ENCODE measurements at regions not wholly inside any gene's neighbourhood (a gene's known extent, or its start where the extent isn't known, plus 50 kb on each side); places are given as distances from the start of the nearest gene placed in this dataset.
A peak's percentile ranks its signal among the peaks of the same experiment; 100 is the strongest.

DNA sequence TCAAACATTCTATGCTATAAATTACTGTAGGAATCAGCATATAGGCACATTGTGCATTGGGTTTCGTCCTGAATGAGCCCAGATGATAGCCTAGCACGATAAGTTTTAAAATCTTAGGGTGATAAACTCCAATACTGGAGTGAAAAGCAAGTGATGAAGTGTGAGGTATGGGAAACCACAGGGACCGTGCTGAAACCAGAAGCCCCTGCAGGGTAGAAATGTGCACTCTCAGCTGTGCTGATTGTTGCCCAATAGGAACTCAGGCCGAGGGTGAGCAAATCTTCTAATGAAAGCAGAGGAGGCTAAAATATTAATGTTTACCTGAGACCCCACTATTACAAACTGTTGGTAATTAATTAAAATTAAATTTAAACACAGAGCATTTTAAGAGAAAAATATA is 1486.6 kb downstream of the AACS start:
- DNase-seq, result no peak

DNA sequence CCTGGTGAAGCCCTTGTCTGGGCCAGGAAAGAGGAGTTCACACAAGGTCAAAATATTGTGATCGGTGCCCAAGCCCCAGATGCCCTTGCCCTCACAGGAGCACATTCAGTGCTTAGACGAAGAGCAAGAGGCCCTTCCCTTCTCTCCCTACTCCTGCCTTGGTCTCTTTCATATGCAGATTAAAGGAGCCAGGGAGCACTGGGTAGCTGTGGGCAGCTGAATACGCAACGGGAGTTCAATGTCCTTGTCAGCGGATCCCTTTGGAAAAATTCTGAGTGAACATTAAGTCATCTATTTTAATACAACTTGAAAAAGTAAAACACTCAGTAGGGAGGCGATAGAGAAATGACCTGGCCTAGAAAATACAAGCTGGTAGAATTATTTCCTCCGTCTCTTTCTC is 1489.4 kb downstream of the AACS start:
- no peak for DNase-seq

DNA sequence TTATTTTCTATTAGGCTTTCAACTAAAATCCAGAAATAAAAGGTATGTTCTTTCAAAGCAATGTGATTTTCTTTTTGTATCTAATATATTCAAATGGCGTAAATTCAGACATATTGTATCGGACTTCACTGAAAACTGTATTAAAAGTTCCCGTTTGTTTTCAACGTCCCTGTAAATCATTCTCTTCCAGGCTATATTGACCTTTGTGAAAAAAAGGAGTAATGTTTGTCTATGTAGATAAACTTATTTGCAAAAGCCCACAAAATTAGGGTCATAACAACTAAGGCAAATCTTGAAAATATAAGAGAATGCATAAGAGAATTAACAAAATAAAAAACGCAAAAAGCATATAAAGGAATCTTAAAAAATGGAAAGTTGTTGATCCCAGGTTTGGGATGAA is 1492.4 kb downstream of the AACS start:
- no peak for DNase-seq

GRCh38 chr12:126558219-126558618 is 1493.0 kb downstream of the AACS start:
- DNase-seq, result no peak

DNA sequence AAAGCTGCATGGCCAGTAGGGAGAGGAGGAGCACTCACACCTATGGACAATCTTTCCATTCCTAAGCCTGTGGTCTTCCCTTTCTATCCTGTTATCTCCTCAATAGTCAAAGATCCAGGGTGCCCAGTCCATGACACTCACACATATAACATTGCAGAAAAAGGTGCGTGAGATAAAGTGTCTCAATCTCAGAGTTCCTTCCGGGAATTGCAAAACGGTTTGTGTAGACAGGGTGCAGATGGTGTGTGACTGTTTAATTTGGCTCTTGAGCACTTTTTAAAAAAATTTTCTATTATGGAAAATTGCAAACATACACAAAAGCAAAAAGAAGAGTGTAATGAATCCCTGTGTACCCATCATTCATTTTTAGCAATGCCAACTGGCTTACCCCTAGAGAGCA is 1493.6 kb downstream of the AACS start:
- no peak for DNase-seq

GRCh38 chr12:126567016-126567415 is 1501.8 kb downstream of the AACS start:
- no peak for DNase-seq

- DNase-seq, result no peak
These were observed 1504.5 kb downstream of the AACS start for GRCh38 chr12:126569706-126570105.

DNA sequence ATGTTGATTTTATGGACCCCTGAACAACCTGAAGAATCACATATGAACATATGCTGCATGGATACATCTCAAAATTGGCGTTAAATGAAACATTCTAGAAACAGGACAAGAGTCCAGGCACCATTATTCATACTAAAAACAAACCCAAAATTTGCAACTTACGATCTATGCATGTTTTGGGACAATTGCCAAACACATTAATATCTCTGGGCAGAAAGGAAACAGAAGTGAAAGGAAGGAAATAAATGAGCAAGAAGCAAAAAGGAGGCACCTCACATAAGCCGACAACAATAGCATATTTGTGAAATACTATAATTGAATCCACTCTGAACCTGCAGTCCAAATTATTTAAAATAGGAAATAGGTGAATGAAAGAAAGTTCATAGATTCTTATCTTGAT is 1505.3 kb downstream of the AACS start:
- no peak for DNase-seq

DNA sequence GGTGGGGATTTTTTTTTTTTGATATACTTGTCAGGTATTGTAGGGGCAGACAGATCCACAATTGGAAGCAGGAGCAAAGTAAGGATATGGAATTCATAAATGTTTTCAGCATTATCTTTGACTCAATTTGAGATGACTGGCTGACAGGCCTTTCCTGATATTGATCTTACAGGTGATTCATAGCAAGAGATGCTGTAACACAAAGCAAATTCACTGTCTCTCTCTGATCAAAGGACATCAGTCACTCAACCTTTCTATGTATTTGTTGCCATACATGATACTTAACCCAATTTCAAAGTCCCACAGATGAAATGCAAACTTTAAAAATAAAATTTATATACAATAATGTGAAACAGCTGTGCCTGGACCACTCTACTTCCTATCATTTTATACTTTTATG is 1506.9 kb downstream of the AACS start:
- no peak for DNase-seq

GRCh38 chr12:126581655-126582054 is 1516.4 kb downstream of the AACS start:
- DNase-seq, result no peak

GRCh38 chr12:126582231-126582630 is 1517.0 kb downstream of the AACS start:
- DNase-seq, result no peak

- peak; percentile 24 for DNase-seq
These were observed 1523.5 kb downstream of the AACS start for GRCh38 chr12:126588586-126589249.

DNA sequence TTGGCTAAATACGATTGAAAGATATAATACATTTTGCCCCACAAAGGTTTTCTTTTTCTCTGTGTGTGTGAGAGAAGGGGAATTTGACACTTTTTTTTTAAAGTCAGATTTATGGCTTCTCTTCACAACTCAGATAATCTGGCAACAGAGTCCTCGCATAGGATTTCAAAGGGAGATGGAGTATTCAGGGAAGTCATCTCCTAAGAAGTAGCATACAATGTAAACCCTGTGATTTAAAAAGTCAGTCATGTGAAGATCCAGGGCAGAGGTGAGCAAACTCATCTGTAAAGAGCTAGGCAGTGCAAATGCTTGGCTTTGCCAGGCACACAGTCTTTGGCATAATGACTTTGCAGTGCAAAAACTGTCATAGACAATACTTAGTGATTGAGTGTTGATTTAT is 1526.3 kb downstream of the AACS start:
- DNase-seq, result no peak

- no peak for DNase-seq
These were observed 1536.2 kb downstream of the AACS start for GRCh38 chr12:126601184-126602170.

DNA sequence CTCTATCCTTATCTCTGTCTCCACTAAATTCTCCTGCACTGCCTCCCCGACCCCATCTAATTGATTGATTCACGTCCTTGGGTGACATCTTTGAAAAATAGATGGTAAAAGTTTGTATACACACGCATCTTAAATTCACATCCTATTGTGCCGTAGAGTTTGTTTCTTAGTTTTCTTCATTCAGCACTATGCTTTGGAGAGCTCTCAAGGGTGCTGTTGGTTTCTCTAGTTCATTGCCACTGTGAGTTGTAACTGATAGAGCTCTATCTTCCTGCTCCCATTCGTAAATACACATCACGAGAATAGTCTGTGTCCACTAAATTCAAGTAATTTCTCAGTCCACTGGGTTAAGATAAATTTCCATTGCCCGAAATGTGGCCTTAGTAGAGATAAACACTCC is 1537.4 kb downstream of the AACS start:
- no peak for DNase-seq

DNA sequence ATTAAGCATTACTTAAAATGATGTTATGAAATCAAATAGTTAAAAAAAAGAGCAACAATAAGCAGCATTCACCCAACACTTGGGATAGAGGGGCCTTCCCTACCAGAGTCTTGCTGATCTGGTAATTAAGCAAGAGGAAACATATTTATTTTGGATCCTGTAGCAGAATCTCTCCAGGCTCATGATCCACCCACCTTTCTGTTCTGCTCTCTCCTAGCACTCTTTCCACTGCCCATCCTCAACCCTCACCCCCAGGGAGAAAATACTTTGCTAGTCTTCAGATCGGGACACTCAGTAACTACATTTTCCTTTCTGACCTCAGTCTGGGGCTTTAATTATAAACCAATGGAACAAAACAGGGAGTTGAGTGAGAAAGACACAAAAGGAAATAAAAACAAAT is 1541.9 kb downstream of the AACS start:
- DNase-seq, result no peak

DNA sequence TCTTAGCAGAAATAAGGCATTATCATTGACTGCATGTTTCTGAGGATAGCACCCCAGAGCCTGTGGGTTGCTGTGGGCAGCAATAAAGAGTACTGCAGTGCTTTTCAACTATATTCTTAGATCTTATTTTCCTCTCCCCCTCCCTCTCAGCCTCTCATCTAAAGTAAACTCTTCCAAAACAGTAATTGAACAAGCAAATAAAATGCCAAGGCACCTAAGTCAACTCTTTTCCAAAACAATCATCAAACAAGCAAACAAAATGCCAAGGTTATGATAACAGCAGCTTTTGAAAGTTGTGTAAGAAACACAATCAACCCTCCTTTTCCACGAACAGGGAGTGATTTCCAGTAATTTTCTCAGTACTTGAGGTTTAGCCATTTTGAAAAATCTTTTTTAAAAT is 1542.6 kb downstream of the AACS start:
- no peak for DNase-seq

DNA sequence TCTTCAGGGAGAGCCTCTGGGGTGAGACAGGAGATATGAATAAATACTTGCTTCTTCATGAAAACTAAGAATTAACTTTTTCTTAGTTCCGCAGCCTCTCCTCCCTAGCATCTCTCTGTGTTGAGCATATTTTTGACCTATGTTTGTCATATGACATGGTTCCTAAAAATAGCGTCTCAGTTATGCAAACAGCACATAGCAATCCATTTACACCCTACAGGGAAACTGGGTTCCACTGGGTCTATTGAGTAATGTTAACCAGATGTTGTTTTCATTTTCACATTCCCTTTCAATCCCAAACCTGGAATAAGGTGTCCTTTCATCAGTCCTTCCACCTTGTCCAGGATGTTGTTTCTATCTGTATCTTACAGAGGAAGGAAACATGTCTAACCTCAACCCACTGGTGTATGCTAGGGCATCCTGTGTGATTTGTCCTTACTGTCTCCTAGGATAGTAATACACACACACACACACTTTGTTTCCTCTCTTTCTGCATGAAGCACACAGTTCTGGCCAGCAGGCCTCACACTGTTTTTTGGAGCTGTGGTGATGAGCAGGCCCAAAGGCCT is 1543.5 kb downstream of the AACS start:
- no peak for DNase-seq

DNA sequence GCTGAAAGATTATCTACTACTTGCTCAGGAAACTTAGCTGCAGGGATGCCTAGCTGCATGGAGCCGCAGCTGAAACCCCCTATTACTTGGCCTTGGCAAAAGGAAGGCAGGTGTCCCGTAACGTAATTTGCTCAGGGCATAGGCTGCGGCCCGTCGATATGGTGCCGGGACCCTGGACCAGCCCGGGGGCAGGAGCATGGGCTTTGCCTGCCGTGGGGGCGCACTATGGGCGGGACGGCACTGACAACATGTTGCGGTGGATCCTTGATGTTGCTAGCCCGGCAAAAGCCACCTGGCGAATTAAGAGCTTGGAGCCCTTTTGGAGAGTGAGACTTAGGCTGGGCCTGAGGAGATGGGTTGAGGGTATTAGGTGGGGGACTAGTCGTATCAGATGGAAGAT is 1551.2 kb downstream of the AACS start:
- no peak for DNase-seq

DNA sequence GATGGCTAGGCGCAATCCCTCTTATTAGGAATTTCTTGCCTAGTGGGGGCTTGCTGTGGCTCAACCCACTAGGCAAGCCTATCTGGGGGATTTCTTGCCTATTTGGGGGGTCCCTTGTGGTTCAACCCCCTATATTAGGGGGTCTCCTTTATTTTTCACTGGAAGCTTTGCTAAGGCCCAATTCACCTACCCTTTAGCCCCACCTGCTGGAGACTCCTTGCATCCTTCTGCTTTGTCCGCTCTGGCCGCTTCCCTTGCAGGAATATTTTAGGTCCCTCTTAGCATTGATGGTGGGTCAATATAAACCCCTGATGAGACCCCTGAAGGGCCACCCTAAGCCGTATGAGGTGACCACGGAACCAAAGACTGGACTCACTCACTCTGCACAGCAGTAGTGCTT is 1552.1 kb downstream of the AACS start:
- DNase-seq, result peak; percentile 31

DNA sequence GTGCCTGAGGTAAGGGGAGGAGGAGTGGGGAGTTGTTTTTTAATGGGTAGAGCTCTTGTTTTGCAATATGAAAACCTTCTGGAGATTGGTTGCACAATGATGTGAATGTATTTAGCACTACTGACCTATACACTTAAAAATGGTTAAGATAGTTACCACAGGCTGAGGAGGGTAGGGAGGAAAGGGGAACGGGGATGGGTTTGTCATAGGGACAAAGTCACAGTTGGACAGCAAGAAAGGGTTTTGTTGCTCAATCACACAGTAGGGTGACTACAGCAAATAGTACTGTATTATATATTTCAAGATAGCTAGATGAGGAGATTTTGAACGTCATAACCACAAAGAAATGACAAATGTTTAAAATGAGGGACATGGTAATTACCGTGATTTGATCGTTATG is 1562.4 kb downstream of the AACS start:
- no peak for DNase-seq

DNA sequence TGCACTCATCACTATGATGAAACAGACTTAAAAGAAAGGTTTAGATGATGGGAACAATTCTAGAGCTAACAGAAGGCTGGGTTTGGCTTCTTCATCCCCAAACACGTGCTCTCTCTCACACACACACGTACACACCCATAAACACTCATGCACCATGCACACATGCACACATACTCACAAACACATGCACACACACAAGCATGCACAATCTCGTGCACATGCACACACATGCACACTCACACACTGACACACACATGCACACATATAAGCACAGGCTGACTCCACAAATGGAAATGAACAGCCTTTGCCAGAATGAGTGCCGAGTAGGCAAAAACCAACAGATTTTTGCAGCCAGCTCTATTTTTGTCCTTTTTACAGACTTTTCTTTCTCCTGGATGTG is 1571.6 kb downstream of the AACS start:
- DNase-seq, result no peak

DNA sequence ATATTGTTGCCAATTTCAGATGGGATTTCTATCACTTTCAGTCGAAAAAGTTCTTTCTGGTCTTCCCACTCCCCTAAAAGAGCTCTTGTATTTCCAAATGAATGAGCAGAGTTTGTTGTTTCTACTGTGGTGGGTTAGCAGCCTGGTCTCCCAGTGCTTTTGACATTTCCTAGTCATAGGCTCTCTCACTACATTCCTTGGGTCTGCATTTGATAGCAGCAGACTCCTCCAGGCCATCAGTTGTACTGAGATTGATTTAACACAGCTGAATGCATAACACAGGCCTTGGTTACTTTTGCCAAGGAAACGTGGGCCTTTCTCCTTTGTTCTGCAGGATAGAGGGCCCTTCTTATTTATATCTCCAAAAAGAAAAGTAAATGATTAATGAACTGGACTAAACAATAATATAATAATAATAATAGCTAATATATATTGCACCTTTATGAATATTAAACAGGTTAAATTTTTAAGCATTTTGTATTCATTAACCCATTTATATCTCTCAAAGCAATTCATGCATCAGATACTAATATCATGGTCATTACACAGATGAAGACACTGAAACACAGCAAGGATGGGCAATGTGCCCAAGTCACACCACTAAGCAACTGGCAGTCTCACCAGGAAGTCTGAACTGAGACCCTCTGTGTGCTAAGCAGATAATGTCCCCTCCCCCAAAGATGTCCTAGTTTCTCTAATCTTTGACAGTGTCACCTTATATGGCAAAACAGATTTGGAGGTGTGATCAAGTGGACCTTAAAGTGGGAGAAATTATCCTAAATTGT is 1579.2 kb downstream of the AACS start:
- DNase-seq, result no peak

All from stimulated activated CD8-positive, alpha-beta memory T cell treated with anti-CD3 and anti-CD28 coated beads, Interleukin-4, amount 100 ng/mL, for 48 hours (primary cell).